ENCODE measurements at regions not wholly inside any gene's neighbourhood (a gene's known extent, or its start where the extent isn't known, plus 50 kb on each side); places are given as distances from the start of the nearest gene placed in this dataset.

- no peak for DNase-seq
Measured at GRCh38 chr16:9256196-9256595, 164.8 kb downstream of the HAPSTR1 start.

GRCh38 chr16:9257843-9258242 is 166.4 kb downstream of the HAPSTR1 start:
- DNase-seq, result no peak

GRCh38 chr16:9258423-9259051 is 167.1 kb downstream of the HAPSTR1 start:
- DNase-seq, result no peak

- no peak for DNase-seq
Measured at GRCh38 chr16:9259914-9260608, 168.6 kb downstream of the HAPSTR1 start.

- no peak for DNase-seq
Measured at GRCh38 chr16:9260666-9261065, 169.2 kb downstream of the HAPSTR1 start.

- DNase-seq, result no peak
Measured at GRCh38 chr16:9261376-9261775, 169.9 kb downstream of the HAPSTR1 start.

- no peak for DNase-seq
Measured at GRCh38 chr16:9262941-9263715, 171.7 kb downstream of the HAPSTR1 start.

GRCh38 chr16:9264067-9264466 is 172.6 kb downstream of the HAPSTR1 start:
- no peak for DNase-seq

- no peak for DNase-seq
Measured at GRCh38 chr16:9268446-9268845, 177.0 kb downstream of the HAPSTR1 start.

GRCh38 chr16:9270424-9270823 is 179.0 kb downstream of the HAPSTR1 start:
- DNase-seq, result no peak

GRCh38 chr16:9270941-9271340 is 179.5 kb downstream of the HAPSTR1 start:
- DNase-seq, result no peak

GRCh38 chr16:9271841-9272240 is 180.4 kb downstream of the HAPSTR1 start:
- no peak for DNase-seq

GRCh38 chr16:9275377-9275776 is 183.9 kb downstream of the HAPSTR1 start:
- no peak for DNase-seq

- DNase-seq, result no peak
Measured at GRCh38 chr16:9275816-9276354, 184.4 kb downstream of the HAPSTR1 start.

GRCh38 chr16:9279291-9280068 is 188.0 kb downstream of the HAPSTR1 start:
- no peak for DNase-seq

- DNase-seq, result no peak
Measured at GRCh38 chr16:9280069-9280466, 188.6 kb downstream of the HAPSTR1 start.

- DNase-seq, result no peak
Measured at GRCh38 chr16:9286930-9287329, 195.5 kb downstream of the HAPSTR1 start.

GRCh38 chr16:9296271-9296590 is 204.8 kb downstream of the HAPSTR1 start:
- no peak for DNase-seq

- no peak for DNase-seq
Measured at GRCh38 chr16:9297437-9298113, 206.1 kb downstream of the HAPSTR1 start.

GRCh38 chr16:9300252-9300651 is 208.8 kb downstream of the HAPSTR1 start:
- DNase-seq, result no peak

- DNase-seq, result no peak
Measured at GRCh38 chr16:9302072-9302471, 210.6 kb downstream of the HAPSTR1 start.

- no peak for DNase-seq
Measured at GRCh38 chr16:9306753-9307152, 215.3 kb downstream of the HAPSTR1 start.

- DNase-seq, result no peak
Measured at GRCh38 chr16:9307446-9307845, 216.0 kb downstream of the HAPSTR1 start.
